Astrocyte (in vitro differentiated cells and primary cell): ENCODE measurements at regions not wholly inside any gene's neighbourhood (a gene's known extent, or its start where the extent isn't known, plus 50 kb on each side); places are given as distances from the start of the nearest gene placed in this dataset.

Experiments used
- DNase-seq: peaks from one replicate; pipeline ENCODE4 v3.0.0-alpha.2; 2010; ENCODE audit warnings: low read depth
- FAIRE-seq: peaks from 2 replicates; lab custom pipeline; 2011; peaks lifted over from hg19 to GRCh38; lab: Jason Lieb, UNC
- H2AFZ ChIP-seq: 2 replicates; pipeline ENCODE4 v1.6.0; 2012; ENCODE audit warnings: low read depth, low read length, inconsistent platforms
- H3K27ac ChIP-seq: 2 replicates; pipeline ENCODE4 v1.5.1; 2011; ENCODE audit warnings: low read depth, low read length, inconsistent platforms
- H3K27me3 ChIP-seq: 2 replicates; pipeline ENCODE4 v1.6.0; 2011; ENCODE audit warnings: low read length, inconsistent platforms; ENCODE audit not compliant: insufficient read depth
- H3K36me3 ChIP-seq: 2 replicates; pipeline ENCODE4 v1.5.1; 2011; ENCODE audit warnings: low read length, inconsistent platforms; ENCODE audit not compliant: insufficient read depth
- H3K4me1 ChIP-seq: 2 replicates; pipeline ENCODE4 v1.5.1; 2011; ENCODE audit warnings: low read length, inconsistent platforms; ENCODE audit not compliant: insufficient read depth
- H3K4me2 ChIP-seq: 2 replicates; pipeline ENCODE4 v1.6.0; 2012; ENCODE audit warnings: low read length, inconsistent platforms
- H3K4me3 ChIP-seq: 2 replicates; pipeline ENCODE4 v1.5.1; 2011; ENCODE audit warnings: low read depth, mild to moderate bottlenecking, low read length, inconsistent platforms; ENCODE audit not compliant: insufficient read depth
- H3K79me2 ChIP-seq: 2 replicates; pipeline ENCODE4 v1.6.0; 2012; ENCODE audit warnings: mild to moderate bottlenecking, low read length, inconsistent platforms; ENCODE audit not compliant: insufficient read depth
- H3K9ac ChIP-seq: 2 replicates; pipeline ENCODE4 v1.6.0; 2012; ENCODE audit warnings: mild to moderate bottlenecking, low read length, inconsistent platforms
- H3K9me3 ChIP-seq: 2 replicates; pipeline ENCODE4 v1.5.1; 2012; ENCODE audit warnings: low read depth, mild to moderate bottlenecking, low read length, inconsistent platforms; ENCODE audit not compliant: insufficient read depth
- H4K20me1 ChIP-seq: 2 replicates; pipeline ENCODE4 v1.6.0; 2012; ENCODE audit warnings: low read length, inconsistent platforms; ENCODE audit not compliant: insufficient read depth
- H3K27ac Mint-ChIP-seq: one replicate; pipeline ENCODE4 v1.8.0; 2021; ENCODE audit warnings: mild to moderate bottlenecking, mixed read lengths; ENCODE audit not compliant: unreplicated experiment
- H3K27me3 Mint-ChIP-seq: one replicate; pipeline ENCODE4 v1.8.0; 2021; ENCODE audit warnings: low read depth, mixed read lengths; ENCODE audit not compliant: unreplicated experiment
- H3K36me3 Mint-ChIP-seq: one replicate; pipeline ENCODE4 v1.8.0; 2021; ENCODE audit warnings: low read depth, mixed read lengths; ENCODE audit not compliant: unreplicated experiment
- H3K4me1 Mint-ChIP-seq: one replicate; pipeline ENCODE4 v1.8.0; 2021; ENCODE audit warnings: low read depth, mixed read lengths; ENCODE audit not compliant: unreplicated experiment
- H3K4me3 Mint-ChIP-seq: one replicate; pipeline ENCODE4 v1.8.0; 2021; ENCODE audit warnings: mild to moderate bottlenecking, moderate library complexity, mixed read lengths; ENCODE audit not compliant: unreplicated experiment
- H3K9me3 Mint-ChIP-seq: one replicate; pipeline ENCODE4 v1.8.0; 2021; ENCODE audit warnings: mild to moderate bottlenecking, mixed read lengths; ENCODE audit not compliant: unreplicated experiment
- CTCF ChIP-seq: IDR thresholded peaks from 2 replicates; pipeline ENCODE4 v1.5.1; 2011; ENCODE audit warnings: low read depth, mild to moderate bottlenecking, inconsistent platforms, low read length, moderate library complexity; ENCODE audit not compliant: insufficient read depth
- EZH2 ChIP-seq: IDR thresholded peaks from 2 replicates; pipeline ENCODE4 v1.6.1; 2012; ENCODE audit warnings: mild to moderate bottlenecking, low read length, inconsistent platforms; ENCODE audit not compliant: insufficient read depth

GRCh38 chr4:130146773-130147172, 1050.8 kb downstream of the C4orf33 start:
- no peak overlapping the region for H3K4me3 Mint-ChIP-seq
- no peak overlapping the region for H3K27ac ChIP-seq
- H3K27me3 Mint-ChIP-seq = no peaks in the 10 kb centered on the region
- no peak overlapping the region for H3K9ac ChIP-seq
- no peaks in the 10 kb centered on the region for H3K9me3 ChIP-seq
- H3K36me3 Mint-ChIP-seq = no peaks in the 10 kb centered on the region
- DNase-seq = no peak
- H3K4me1 Mint-ChIP-seq = no peaks in the 10 kb centered on the region
- H3K4me3 ChIP-seq = no peak overlapping the region
- H3K79me2 ChIP-seq = no peaks in the 10 kb centered on the region
- no peaks in the 10 kb centered on the region for H3K27me3 ChIP-seq
- TF ChIP-seq CTCF = no peak
- TF ChIP-seq EZH2 = no peak
- H3K27ac Mint-ChIP-seq = no peak overlapping the region
- H4K20me1 ChIP-seq = no peaks in the 10 kb centered on the region
- no peak for FAIRE-seq
- no peaks in the 10 kb centered on the region for H3K36me3 ChIP-seq
- H3K4me1 ChIP-seq = no peaks in the 10 kb centered on the region
- no peak overlapping the region for H3K4me2 ChIP-seq
- H2AFZ ChIP-seq = no peak overlapping the region
- H3K9me3 Mint-ChIP-seq = no peaks in the 10 kb centered on the region

GRCh38 chr4:130147641-130148040, 1051.7 kb downstream of the C4orf33 start:
- no peak overlapping the region for H3K27ac Mint-ChIP-seq
- no peak for DNase-seq
- no peak for FAIRE-seq
- no peak overlapping the region for H2AFZ ChIP-seq
- H3K4me2 ChIP-seq = no peak overlapping the region
- H3K27ac ChIP-seq = no peak overlapping the region
- no peaks in the 10 kb centered on the region for H3K4me1 ChIP-seq
- H3K9me3 ChIP-seq = no peaks in the 10 kb centered on the region
- H3K36me3 Mint-ChIP-seq = no peaks in the 10 kb centered on the region
- H3K4me1 Mint-ChIP-seq = no peaks in the 10 kb centered on the region
- H3K4me3 ChIP-seq = no peak overlapping the region
- no peak overlapping the region for H3K4me3 Mint-ChIP-seq
- TF ChIP-seq EZH2 (no peak), CTCF (no peak)
- no peaks in the 10 kb centered on the region for H3K27me3 ChIP-seq
- H3K9me3 Mint-ChIP-seq = peaks cover 2% of the 10 kb centered on the region
- no peaks in the 10 kb centered on the region for H4K20me1 ChIP-seq
- no peaks in the 10 kb centered on the region for H3K36me3 ChIP-seq
- no peaks in the 10 kb centered on the region for H3K79me2 ChIP-seq
- H3K27me3 Mint-ChIP-seq = no peaks in the 10 kb centered on the region
- no peak overlapping the region for H3K9ac ChIP-seq

GRCh38 chr4:130154901-130155300, 1058.9 kb downstream of the C4orf33 start:
- Histone ChIP-seq H3K4me2 (no peak overlapping the region), H3K4me3 (no peak overlapping the region), H3K36me3 (no peaks in the 10 kb centered on the region), H3K9me3 (no peaks in the 10 kb centered on the region), H3K27me3 (no peaks in the 10 kb centered on the region), H2AFZ (no peak overlapping the region), H3K27ac (no peak overlapping the region), H3K4me1 (no peaks in the 10 kb centered on the region), H4K20me1 (no peaks in the 10 kb centered on the region), H3K79me2 (no peaks in the 10 kb centered on the region), H3K9ac (no peak overlapping the region)
- H3K36me3 Mint-ChIP-seq = no peaks in the 10 kb centered on the region
- no peak overlapping the region for H3K4me3 Mint-ChIP-seq
- H3K4me1 Mint-ChIP-seq = no peaks in the 10 kb centered on the region
- H3K27ac Mint-ChIP-seq = no peak overlapping the region
- no peaks in the 10 kb centered on the region for H3K27me3 Mint-ChIP-seq
- peaks cover 2% of the 10 kb centered on the region for H3K9me3 Mint-ChIP-seq
- FAIRE-seq (no peak), DNase-seq (no peak)
- TF ChIP-seq CTCF (no peak), EZH2 (no peak)
